AG04449 (cell line): ENCODE measurements at regions not wholly inside any gene's neighbourhood (a gene's known extent, or its start where the extent isn't known, plus 50 kb on each side); places are given as distances from the start of the nearest gene placed in this dataset.
"Not testable (repeated sequence)": the region's sequence is repeated elsewhere in the genome, so short reads cannot be mapped to it uniquely, and the experiment has no call there.

ENCODE experiments used
- CTCF ChIA-PET: fragments of 350-600 bp; formaldehyde crosslinking; extraction: SDS; loops from one replicate; lab custom pipeline; 2021; ENCODE audit warnings: antibody characterized with exemption; lab: Yijun Ruan, JAX
- POLR2A ChIA-PET: fragments of 400-600, 350-600 bp; formaldehyde crosslinking; extraction: SDS; loops from one replicate; lab custom pipeline; 2020; ENCODE audit warnings: antibody characterized with exemption, inconsistent platforms; lab: Yijun Ruan, JAX
- DNase-seq: peaks from one replicate; pipeline ENCODE4 v3.0.0-alpha.2; 2010; ENCODE audit warnings: low read depth, low spot score
- H3K4me3 ChIP-seq: 2 replicates; pipeline ENCODE4 v1.5.1; 2011; ENCODE audit warnings: low read depth, mild to moderate bottlenecking, control low read depth, low read length
- TF ChIP-seq, protein P1 (sequence below): IDR thresholded peaks from one replicate; pipeline ENCODE4 v1.5.1; 2011; ENCODE audit warnings: mild to moderate bottlenecking, moderate library complexity, low read length, control low read depth, inconsistent platforms; ENCODE audit not compliant: insufficient read depth; ENCODE audit errors: missing control alignments

DNA sequence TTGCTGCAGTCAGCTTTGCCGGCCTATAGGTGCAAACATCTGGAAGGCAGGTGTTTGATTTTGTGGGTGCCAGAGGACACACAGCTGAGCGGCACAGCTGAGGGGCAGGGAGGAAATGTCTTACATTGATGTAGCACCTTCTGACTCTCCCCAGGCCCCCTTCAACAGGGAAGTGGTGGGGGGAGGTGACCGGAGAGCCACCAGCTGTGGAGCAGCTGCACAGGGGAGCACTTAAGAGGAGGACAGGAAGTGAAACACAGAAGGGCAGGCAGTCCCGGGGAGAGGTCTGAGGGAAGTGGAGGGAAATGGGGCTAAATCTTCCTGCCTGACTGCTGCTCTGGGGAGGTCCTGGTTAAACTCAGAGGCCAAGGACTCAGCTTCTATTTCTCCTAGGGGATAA is 409.1 kb downstream of the TNS1 start:
- CTCF ChIA-PET = no interaction called here
- H3K4me3 ChIP-seq = no peak overlapping the region
- no peak for DNase-seq
- TF ChIP-seq, protein P1, sequence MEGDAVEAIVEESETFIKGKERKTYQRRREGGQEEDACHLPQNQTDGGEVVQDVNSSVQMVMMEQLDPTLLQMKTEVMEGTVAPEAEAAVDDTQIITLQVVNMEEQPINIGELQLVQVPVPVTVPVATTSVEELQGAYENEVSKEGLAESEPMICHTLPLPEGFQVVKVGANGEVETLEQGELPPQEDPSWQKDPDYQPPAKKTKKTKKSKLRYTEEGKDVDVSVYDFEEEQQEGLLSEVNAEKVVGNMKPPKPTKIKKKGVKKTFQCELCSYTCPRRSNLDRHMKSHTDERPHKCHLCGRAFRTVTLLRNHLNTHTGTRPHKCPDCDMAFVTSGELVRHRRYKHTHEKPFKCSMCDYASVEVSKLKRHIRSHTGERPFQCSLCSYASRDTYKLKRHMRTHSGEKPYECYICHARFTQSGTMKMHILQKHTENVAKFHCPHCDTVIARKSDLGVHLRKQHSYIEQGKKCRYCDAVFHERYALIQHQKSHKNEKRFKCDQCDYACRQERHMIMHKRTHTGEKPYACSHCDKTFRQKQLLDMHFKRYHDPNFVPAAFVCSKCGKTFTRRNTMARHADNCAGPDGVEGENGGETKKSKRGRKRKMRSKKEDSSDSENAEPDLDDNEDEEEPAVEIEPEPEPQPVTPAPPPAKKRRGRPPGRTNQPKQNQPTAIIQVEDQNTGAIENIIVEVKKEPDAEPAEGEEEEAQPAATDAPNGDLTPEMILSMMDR = no peak
- POLR2A ChIA-PET = no interaction called here

DNA sequence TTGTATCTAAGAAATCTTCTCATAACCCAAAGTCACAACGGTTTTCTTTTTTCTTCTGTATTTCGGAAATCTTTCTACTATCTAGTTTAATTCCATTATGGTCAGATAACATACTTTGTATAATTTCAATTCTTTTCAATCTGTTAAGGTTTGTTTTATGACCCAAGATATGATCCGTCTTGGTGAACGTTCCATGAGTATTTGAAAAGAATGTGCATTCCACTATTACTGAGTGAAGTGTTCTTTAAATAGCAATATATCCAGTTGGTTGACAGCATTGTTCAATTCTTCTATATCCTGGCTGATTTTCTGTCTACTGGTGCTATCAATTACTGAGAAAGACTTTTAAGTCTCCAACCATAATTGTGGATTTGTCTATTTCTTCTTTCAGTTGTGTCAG is 414.5 kb downstream of the TNS1 start:
- no peak for DNase-seq
- TF ChIP-seq, protein P1 = no peak
- H3K4me3 ChIP-seq = no peak overlapping the region
- ChIA-PET CTCF (no interaction called here), POLR2A (no interaction called here)

DNA sequence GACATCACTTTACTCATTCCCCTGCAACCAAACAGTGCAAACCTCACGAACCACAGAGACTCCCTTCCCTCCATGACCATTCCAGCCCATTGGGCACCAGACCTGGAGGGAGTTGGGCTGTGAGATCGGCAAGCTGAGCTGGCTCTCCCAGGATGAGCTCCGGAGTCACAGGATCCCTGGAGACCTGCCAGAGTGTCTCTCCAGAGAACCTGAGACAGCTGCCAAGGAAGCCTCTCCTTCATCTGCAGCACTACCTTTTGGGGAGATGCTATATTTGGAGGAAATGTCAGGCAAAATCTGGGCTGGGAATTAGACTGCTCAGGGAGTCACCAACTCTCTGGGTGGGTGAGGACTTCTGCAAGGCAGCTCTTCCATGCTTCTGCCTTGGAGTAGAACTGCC is 417.4 kb downstream of the TNS1 start:
- ChIA-PET CTCF (interaction anchor here (1.7 kb wide), 1 partner anchor 128 kb away, joined by 5 read pairs; no protein-coding TSS in a partner anchor), POLR2A (no interaction called here)
- DNase-seq = no peak
- TF ChIP-seq, protein P1 = no peak
- no peak overlapping the region for H3K4me3 ChIP-seq

DNA sequence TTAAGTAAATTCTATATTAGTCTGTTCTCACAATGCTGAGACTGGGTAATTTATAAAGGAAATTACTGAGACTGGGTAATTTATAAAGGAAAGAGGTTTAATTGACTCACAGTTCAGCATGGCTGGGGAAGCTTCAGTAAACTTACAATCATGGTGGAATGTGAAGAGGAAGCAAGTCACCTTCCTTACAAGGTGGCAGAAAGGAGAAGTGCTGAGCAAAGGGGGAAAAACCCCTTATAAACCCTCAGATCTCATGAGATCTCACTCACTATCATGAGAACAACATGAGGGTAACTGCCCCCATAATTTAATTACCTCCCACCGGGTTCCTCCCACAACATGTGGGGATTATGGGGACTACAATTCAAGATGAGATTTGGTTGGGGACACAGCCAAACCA is 422.4 kb downstream of the TNS1 start:
- DNase-seq, CTCF ChIA-PET, H3K4me3 ChIP-seq, POLR2A ChIA-PET: not testable (repeated sequence)

DNA sequence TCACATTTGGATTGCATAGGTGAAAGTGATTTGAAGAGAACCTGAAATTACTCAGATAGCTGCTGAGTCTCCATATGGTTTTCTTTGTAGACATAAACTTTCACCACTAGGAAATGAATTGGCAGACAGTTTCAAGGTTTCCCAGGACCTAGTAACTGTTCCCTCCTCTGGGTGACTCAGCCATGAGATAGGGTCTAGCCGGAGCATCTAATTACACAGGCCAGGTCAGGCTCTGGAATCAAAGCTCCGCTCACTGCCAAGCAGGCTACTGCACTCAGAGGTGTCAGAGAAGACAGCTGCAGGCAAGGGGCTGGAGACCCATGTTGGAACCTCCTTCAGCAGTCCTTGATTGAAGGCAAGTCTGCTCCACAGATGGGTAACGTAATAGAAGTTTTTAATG is 429.2 kb downstream of the TNS1 start:
- TF ChIP-seq, protein P1 = peak; percentile 8
- ChIA-PET POLR2A (no interaction called here), CTCF (interaction anchor here (0.8 to 2.0 kb wide), 5 partner anchors 9 to 77 kb away, joined by 3 to 7 read pairs (median 6); no protein-coding TSS in a partner anchor)
- DNase-seq = peak; percentile 29
- H3K4me3 ChIP-seq = no peak overlapping the region

DNA sequence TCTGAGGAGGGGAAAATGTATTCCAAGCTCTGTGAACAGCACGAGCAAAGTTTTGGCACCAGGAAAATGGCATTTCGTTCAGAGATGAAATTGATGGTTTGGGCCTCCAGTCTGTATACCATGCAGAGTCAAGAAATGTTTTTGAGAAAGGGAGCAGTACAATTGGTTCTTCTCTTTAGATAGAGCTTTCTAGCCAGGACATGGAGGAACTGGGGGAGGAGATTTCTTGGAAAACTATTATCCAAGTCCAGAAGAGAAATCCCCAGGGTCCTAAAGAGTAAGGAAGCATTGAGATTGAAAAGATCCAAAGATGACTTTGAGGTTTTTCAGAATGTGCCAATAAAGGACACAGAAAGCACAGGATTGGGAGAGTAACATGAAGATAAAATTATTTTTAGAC is 432.4 kb downstream of the TNS1 start:
- CTCF ChIA-PET = no interaction called here
- POLR2A ChIA-PET = no interaction called here

More for the DNA sequence above, 432.4 kb downstream of the TNS1 start:
- TF ChIP-seq, protein P1 = no peak
- no peak overlapping the region for H3K4me3 ChIP-seq
- no peak for DNase-seq
